ENCODE measurements at regions not wholly inside any gene's neighbourhood (a gene's known extent, or its start where the extent isn't known, plus 50 kb on each side); places are given as distances from the start of the nearest gene placed in this dataset.
"Not testable (repeated sequence)": the region's sequence is repeated elsewhere in the genome, so short reads cannot be mapped to it uniquely, and the experiment has no call there.

DNA sequence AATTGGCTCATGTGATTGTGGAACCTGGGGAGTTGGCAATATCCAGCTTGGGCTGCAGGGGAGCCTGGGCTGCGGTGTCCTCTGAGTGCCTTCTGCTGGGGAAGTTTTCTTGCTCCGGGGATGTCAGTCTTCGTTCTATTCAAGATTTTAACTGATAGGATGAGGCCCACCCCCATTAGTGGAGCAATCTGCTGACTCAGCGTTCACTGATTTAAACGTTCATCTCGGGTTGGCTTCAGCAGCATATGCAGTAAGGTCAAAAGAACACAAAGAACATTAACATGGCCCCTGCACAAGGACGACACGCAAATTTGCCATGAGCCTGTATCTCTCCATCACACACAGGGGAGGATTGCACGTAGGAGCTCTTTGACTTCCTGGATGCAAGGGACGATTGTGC, 360.6 kb upstream of the ADARB2 start:
- DNase-seq (ENCODE audit: low read depth), result no peak

DNA sequence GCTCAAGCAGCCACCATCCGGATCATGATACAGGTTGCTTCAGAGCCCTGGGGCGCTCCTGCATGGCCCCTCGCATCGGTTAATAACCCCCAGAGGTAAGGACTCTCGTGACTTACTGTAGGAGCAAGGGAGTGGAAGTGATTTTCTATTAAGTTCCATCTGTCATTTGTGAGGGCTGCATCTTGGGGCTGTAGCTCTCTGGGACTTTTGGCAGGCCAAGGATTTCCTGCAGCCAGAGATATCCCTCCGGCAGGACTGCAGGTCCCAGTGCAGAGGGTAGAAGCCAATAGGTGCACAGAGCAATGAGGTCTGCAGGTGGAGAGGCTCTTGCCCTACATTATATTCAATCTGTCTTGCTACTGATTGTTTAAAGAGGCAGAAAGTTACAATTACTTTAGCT, 356.8 kb upstream of the ADARB2 start:
- no peak for DNase-seq (ENCODE audit: low read depth)

GRCh38 chr10:2083591-2083990, 346.3 kb upstream of the ADARB2 start:
- DNase-seq (ENCODE audit: low read depth), result no peak

DNA sequence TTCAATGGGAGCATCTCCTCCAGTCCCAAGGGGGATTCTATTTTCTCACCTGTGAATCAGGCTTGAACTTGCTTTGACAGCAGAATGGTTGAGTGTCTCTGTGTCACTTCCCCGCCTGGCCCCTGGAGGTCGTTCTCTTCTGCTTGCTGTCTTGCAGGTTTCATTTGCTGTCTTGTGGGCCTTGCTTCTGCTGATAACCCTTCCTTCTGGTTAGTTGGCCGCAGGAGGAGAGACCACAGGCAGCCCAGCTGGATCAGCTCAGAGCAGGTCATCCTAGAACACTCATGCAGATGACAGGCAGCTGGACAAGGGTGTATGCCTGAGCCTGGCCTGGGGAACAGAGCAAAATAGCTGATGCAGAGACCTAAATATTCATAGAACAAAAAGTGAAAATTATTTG, 344.2 kb upstream of the ADARB2 start:
- DNase-seq (ENCODE audit: low read depth), result no peak

GRCh38 chr10:2079603-2080078, 342.3 kb upstream of the ADARB2 start:
- DNase-seq (ENCODE audit: low read depth), result no peak

DNA sequence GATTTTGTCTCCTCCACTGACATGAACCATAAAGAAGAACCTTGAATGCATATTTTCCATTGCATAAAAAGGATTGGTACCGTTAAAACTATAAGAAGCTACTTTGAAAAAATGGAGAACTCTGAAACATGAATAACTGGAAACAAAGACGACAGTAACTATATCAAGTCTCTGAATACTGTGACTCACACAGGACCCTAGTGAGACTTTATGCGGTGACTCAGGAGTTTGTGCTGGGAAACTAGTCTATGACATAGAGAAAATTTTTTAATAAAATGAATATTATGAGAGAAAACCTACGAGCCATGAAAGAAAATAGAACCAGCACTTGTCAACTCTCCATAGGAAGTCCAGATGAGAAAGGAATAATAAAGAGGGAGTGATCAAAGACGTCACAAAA, 339.9 kb upstream of the ADARB2 start:
- no peak for DNase-seq (ENCODE audit: low read depth)

DNA sequence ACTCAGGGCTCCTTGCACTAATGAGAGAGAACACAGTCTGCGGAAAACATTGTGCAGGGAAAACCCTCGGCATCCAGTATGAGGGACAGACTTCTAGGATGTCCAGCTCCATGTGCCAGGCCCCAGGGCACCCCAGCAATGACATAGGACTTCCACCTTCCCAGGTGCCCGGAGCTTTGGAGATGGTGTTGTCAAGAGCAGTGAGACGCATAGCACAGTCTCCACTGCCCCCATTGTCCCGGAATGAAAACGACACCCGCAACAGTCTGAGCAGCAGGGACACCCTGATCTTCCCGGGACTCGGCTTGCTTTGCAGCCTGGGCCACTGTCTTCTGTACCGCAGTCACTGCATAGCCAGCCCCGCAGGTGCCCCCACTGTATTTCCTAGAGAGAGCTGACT, 339.2 kb upstream of the ADARB2 start:
- no peak for DNase-seq (ENCODE audit: low read depth)

DNA sequence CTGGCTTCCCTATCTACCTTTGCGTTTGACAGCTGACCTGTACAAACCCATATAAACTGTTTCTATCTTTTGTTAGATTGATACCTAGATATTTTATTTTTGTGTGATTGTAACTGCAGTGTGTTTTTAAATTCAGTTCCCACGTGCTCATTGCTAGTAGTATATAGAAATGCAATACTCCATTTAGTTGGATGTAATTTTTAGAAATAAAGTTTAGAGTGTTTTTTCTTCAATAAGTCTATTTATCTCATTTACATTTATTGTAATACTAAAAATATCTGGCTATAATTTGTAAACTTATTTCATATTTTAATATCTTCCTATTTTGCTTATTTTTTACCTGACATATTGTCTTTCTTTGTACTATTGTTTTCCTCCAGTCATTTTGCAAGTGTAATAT, 329.7 kb upstream of the ADARB2 start:
- DNase-seq (ENCODE audit: low read depth), result no peak

DNA sequence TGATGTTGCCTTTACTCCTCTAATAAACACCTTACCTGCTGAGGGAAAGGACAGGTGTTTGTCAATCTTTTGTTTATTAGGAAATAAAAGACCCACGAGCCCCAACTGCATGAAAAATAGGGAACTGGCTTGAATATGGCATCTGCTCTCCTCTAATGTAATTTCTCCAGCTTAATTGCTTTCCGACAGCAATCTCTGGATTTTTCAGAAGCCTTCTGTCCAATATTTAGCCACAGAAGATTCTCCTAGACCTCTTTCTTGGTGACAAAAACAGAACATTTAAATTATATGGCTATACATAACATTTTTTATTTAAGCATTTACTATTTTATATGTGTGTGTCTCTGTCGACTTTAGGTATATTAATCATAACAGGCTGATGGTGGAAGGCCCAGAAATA, 317.4 kb upstream of the ADARB2 start:
- no peak for DNase-seq (ENCODE audit: low read depth)

- DNase-seq (ENCODE audit: low read depth), result no peak
Observed at GRCh38 chr10:2053805-2054204, 316.5 kb upstream of the ADARB2 start.

DNA sequence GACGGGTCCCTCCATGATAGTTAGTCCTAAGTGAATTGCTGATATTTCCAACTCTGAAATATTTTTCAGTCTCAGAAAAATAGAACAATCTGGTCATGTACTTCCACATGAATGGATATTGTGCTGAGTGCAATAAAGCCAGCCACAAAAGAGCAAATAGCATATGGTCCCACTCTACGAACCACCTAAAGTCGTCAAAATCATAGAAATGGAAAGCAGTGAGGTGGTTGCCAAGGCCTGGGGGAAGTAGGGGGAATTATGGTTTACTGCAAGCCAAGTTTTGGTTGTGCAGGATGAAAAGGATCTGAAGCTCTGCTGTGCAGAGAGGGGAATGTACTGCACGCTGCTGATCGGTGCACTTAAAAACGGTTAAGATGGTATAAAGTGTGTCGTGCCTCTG, 313.8 kb upstream of the ADARB2 start:
- no peak for DNase-seq (ENCODE audit: low read depth)

DNA sequence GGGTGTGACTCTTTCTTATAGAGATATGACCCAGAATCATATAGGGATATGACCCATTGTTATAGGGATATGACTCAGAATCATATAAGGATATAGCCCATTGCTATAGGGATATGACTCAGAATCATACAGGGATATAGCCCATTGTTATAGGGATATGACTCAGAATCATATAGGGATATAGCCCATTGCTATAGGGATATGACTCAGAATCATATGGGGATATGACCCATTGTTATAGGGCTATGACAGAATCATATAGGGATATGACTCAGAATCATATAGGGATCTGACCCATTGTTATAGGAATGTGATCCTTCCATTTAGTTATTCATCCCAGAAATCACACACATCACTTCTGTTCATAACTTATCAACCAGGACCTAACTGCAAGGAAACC, 312.2 kb upstream of the ADARB2 start:
- DNase-seq (ENCODE audit: low read depth), result no peak

GRCh38 chr10:2048337-2048973, 311.1 kb upstream of the ADARB2 start:
- no peak for DNase-seq (ENCODE audit: low read depth)

- no peak for DNase-seq (ENCODE audit: low read depth)
Observed at GRCh38 chr10:2047679-2048078, 310.4 kb upstream of the ADARB2 start.

DNA sequence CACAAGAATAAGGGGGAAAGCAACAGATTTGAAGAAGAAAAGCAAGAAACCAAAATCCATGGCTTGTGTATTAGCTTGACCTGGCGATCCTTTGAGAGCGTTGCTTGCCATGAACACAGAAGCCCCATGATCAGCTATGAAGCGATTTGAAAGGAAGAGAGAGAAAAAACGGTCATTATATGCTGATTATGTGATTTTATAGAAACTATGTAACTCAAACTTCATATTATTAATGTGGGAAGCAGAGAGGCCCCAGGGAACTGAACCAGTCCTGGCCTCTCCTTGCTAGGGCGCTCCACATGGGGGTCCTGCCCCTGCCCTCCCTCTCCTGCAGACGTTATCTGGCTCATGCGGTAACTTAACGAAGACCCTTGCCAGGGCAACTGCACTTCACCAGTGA, 306.1 kb upstream of the ADARB2 start:
- DNase-seq (ENCODE audit: low read depth), result no peak

DNA sequence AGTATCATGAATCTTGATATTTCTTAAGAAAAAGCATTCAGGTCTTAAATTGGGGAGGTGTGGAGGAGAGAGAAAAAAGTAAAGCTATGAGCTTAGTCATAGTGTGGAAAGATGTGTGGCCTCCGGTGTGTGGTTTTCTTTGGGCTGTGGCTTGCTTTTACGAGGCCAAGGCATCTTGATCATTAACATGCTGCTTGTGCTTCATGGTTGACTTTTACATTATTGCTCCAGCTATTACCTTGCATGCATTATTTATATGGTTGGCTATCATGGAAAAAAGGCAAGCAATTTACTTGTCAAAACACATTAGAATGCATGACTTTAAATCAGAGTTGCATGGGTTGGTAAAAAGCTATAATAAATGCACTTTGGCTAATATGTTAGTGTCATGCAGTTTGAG, 300.7 kb upstream of the ADARB2 start:
- DNase-seq (ENCODE audit: low read depth), result no peak

DNA sequence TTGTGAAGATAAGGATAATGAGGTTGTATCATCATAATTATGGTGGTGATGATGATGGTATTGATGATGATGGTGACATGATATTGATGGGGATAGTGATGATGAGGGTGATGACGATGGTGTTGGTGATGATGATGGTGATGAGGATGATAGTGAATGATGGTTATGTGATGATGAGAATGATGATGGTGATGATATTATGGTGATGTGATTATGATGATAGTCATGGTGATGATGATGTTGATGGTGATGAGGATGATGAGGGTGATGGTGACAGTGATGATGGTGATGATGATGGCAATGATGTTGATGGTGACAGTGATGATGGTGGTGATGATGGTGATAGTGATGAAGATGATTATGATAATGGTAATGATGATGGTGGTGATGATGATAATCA, 299.9 kb upstream of the ADARB2 start:
- no peak for DNase-seq (ENCODE audit: low read depth)

GRCh38 chr10:2036209-2036608, 298.9 kb upstream of the ADARB2 start:
- DNase-seq (ENCODE audit: low read depth), result no peak

GRCh38 chr10:2030046-2030445, 292.7 kb upstream of the ADARB2 start:
- no peak for DNase-seq (ENCODE audit: low read depth)

- no peak for DNase-seq (ENCODE audit: low read depth)
Observed at GRCh38 chr10:2026936-2027335, 289.6 kb upstream of the ADARB2 start.

DNA sequence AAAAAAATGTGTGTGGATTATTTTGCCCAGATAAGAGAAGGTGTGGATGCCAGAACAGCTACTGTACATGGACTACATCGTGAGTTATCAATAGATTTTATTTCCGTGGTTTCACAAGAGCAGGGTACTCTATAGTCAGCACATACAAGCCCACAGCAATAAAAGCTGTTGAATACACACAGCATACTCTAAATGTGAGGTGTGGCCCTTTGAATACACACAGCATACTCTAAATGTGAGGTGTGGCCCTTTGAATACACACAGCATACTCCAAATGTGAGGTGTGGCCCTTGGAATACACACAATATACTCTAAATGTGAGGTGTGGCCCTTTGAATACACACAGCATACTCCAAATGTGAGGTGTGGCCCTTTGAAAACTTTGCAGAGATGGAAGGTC, 287.4 kb upstream of the ADARB2 start:
- not testable (repeated sequence) for DNase-seq (ENCODE audit: low read depth)

DNA sequence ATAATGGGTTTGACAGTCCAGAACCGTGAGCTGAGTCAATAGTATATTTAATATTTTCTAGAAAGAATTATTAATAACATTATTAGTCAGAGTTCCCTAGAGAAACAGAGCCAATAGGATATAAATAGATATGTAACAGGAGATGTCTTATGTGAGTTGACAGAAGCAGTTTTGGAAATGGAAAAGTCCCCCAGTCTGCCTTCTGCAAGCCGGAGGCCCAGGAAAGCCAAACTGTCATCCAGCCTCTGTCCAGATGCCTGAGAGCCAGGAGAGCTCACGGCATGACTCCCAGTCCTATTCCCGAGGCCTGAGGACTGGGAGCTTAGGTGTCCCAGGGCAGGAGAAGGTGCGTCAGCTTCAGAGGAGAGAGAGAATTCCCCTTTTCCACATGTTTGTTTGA, 286.4 kb upstream of the ADARB2 start:
- no peak for DNase-seq (ENCODE audit: low read depth)

DNA sequence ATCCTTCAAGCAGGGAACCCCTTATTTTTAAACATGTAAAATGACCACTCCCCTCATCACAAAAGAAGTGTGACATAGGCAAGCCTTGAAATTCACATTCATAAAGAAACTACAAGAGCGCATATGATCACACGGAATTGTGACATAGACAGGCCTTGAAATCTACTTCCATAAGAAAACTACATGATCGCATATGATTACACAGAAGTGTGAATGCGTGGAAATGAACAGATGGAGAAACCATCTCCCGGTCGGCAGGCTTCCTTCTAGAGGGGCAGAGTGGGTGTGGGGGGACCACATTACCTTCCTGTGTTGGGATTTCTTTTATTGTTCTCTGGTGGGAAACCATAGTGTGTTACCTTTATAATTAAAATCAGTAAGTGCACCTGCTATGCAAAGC, 285.1 kb upstream of the ADARB2 start:
- no peak for DNase-seq (ENCODE audit: low read depth)

GRCh38 chr10:2020836-2021235, 283.5 kb upstream of the ADARB2 start:
- DNase-seq (ENCODE audit: low read depth), result no peak

DNA sequence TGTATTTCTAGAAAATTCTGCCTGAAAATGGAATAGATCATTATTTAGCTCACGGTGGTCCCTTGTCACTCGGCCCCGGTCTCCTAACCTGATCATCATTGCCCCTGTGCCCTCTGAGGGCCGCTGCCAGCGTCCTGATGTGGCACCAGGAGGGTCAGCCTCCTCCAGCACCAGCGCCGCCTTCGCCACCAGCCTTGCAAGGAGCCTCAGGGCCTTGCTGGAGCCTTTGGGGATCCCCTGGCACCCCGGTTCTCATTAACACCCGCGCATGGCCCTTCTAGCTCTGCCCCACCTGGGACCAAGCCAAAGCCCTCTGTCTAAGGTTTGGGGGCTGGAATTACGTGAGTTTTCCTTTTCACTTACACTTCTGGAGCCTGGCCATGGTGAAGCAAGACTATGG, 282.5 kb upstream of the ADARB2 start:
- DNase-seq (ENCODE audit: low read depth), result no peak

Measured in stimulated activated CD8-positive, alpha-beta memory T cell treated with anti-CD3 and anti-CD28 coated beads, Interleukin-15, amount 100 ng/mL, for 24 hours (primary cell).